WERI-Rb-1 (cell line): ENCODE measurements at regions not wholly inside any gene's neighbourhood (a gene's known extent, or its start where the extent isn't known, plus 50 kb on each side); places are given as distances from the start of the nearest gene placed in this dataset.
"Not testable (repeated sequence)": the region's sequence is repeated elsewhere in the genome, so short reads cannot be mapped to it uniquely, and the experiment has no call there.

Experiments used
- DNase-seq: peaks from one replicate; pipeline ENCODE4 v3.0.0-alpha.2; 2020
- H3K27ac ChIP-seq: fragments of 250-450 bp; sonication (Bioruptor Pico); 2 replicates; pipeline ENCODE4 v1.5.1; 2020; ENCODE audit warnings: mild to moderate bottlenecking, moderate library complexity
- H3K27me3 ChIP-seq: fragments of 250-450 bp; sonication (Bioruptor Pico); 2 replicates; pipeline ENCODE4 v1.5.1; 2021; ENCODE audit warnings: mild to moderate bottlenecking, low read depth, moderate library complexity; ENCODE audit not compliant: insufficient read depth, severe bottlenecking
- H3K36me3 ChIP-seq: fragments of 250-450 bp; sonication (Bioruptor Pico); 2 replicates; pipeline ENCODE4 v1.5.1; 2020; ENCODE audit warnings: mild to moderate bottlenecking, moderate library complexity
- H3K4me3 ChIP-seq: 2 replicates; pipeline ENCODE4 v1.5.1; 2011; ENCODE audit warnings: low read depth, mild to moderate bottlenecking, control low read depth, low read length
- H3K9me3 ChIP-seq: fragments of 250-450 bp; sonication (Bioruptor Pico); 2 replicates; pipeline ENCODE4 v1.5.1; 2021; ENCODE audit warnings: mild to moderate bottlenecking, moderate library complexity; ENCODE audit not compliant: severe bottlenecking
- TF ChIP-seq, protein P1 (sequence below): IDR thresholded peaks from 2 replicates; pipeline ENCODE4 v1.5.1; 2011; ENCODE audit warnings: low read depth, mild to moderate bottlenecking, control low read depth, inconsistent platforms, low read length

DNA sequence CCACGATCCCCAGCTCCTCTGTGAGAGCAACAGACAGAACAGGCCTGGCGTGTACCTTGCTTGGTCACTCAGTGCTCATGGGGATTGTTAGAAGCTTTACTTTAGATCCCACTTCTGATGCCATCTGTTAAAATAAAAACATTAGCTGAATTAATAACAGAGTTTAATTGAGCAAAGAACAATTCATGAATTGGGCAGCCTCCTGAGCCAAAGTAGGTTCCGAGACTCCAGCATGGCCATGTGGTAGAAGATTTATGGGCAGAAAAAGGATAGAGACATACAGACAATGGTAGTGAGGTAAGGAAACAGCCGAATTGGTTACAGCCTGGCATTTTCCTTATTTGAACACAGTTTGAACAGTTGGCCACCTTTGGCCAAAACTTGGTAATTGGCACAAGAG lies 223.9 kb upstream of the TRPC4 start:
- H3K27me3 ChIP-seq: no peaks in the 10 kb centered on the region
- TF ChIP-seq, protein P1, sequence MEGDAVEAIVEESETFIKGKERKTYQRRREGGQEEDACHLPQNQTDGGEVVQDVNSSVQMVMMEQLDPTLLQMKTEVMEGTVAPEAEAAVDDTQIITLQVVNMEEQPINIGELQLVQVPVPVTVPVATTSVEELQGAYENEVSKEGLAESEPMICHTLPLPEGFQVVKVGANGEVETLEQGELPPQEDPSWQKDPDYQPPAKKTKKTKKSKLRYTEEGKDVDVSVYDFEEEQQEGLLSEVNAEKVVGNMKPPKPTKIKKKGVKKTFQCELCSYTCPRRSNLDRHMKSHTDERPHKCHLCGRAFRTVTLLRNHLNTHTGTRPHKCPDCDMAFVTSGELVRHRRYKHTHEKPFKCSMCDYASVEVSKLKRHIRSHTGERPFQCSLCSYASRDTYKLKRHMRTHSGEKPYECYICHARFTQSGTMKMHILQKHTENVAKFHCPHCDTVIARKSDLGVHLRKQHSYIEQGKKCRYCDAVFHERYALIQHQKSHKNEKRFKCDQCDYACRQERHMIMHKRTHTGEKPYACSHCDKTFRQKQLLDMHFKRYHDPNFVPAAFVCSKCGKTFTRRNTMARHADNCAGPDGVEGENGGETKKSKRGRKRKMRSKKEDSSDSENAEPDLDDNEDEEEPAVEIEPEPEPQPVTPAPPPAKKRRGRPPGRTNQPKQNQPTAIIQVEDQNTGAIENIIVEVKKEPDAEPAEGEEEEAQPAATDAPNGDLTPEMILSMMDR: no peak
- H3K4me3 ChIP-seq: no peak overlapping the region
- H3K36me3 ChIP-seq: no peaks in the 10 kb centered on the region
- H3K9me3 ChIP-seq: no peaks in the 10 kb centered on the region
- H3K27ac ChIP-seq: no peak overlapping the region
- DNase-seq: no peak

DNA sequence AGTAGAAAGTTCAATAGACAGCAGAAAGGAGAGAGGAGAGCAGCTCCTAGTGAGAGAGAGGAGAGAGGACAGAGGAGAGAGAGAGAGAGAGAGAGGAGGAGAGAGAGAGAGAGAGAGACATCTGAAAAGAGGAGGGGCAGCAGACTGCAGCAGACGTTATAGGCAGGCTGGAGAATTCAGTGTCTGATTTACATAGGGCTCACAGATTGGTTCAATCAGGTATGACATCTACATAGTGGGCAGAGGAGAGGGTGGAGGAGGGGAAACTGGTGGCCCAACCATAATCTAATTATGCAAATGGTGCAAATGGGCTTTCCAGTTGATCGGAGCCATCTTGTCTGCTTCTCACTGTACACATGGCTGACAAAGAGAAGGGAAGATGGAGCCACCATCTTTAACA lies 221.3 kb upstream of the TRPC4 start:
- no peak overlapping the region for H3K4me3 ChIP-seq
- H3K36me3 ChIP-seq: no peaks in the 10 kb centered on the region
- H3K27ac ChIP-seq: no peak overlapping the region
- TF ChIP-seq, protein P1: no peak
- no peaks in the 10 kb centered on the region for H3K27me3 ChIP-seq
- no peak for DNase-seq
- H3K9me3 ChIP-seq: no peaks in the 10 kb centered on the region

DNA sequence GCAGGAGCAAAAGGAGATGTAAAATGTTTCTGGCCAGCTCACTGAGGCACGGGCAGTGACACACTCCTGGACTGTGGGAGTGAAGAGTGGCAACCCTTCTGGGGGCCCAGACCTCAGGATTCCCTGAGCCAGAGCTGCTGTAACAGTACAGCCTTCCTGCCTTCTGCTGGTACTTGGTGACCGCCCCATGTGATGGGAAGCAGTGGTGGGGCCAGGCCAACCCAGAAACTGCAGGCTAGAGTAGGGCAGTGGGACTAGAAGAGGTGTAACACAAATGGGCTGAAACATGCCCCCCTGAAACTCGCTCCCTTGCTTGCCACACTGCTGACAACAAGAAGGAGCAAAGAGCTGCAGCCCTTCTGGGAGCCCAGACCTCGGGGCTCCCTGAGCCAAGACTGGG lies 217.1 kb upstream of the TRPC4 start:
- Histone ChIP-seq H3K9me3 (no peaks in the 10 kb centered on the region), H3K27me3 (no peaks in the 10 kb centered on the region), H3K36me3 (no peaks in the 10 kb centered on the region), H3K27ac (no peak overlapping the region), H3K4me3 (no peak overlapping the region)
- TF ChIP-seq, protein P1: no peak
- DNase-seq: no peak

DNA sequence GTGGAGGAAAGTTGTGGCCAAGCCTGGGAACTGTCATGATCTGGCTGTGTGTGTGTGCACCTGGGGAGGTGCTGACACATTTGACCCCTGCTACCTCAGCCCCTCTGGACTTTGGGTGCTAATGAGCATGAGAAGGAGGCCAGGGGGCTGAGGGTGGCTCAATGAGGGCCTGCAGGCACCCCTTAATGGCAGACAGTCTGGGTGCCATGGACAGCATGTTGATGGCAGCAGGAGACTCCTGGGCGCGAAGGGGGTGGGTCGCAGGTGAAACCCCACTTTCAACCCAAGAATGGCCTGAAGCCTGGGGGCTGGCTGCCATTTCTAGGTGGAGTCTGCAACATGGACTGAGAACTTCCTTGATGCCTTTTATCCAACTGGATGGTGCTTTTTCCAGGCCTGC lies 216.4 kb upstream of the TRPC4 start:
- no peak for DNase-seq
- no peaks in the 10 kb centered on the region for H3K27me3 ChIP-seq
- no peaks in the 10 kb centered on the region for H3K36me3 ChIP-seq
- TF ChIP-seq, protein P1: no peak
- H3K4me3 ChIP-seq: no peak overlapping the region
- H3K27ac ChIP-seq: no peak overlapping the region
- H3K9me3 ChIP-seq: no peaks in the 10 kb centered on the region

DNA sequence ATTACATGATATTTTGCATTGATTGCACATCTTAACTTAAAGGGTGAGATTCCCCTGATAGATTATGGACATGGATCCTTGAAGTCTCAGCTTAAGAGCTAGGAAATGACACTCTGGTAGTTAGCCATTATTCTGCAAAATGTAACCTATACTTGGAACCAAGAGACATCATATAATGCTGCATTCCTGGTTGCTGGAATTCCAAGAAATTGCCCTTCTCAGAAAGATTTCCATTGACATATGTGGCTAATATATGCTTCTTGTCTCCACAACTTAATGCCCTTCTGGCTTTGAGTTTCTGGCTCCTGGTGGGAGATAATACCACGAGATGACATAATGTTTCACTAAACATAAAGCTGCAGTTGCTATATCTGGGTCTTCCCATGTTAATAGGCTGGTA lies 204.4 kb upstream of the TRPC4 start:
- DNase-seq: no peak
- H3K27ac ChIP-seq: no peak overlapping the region
- H3K36me3 ChIP-seq: no peaks in the 10 kb centered on the region
- TF ChIP-seq, protein P1: no peak
- H3K9me3 ChIP-seq: no peaks in the 10 kb centered on the region
- H3K4me3 ChIP-seq: no peak overlapping the region
- no peaks in the 10 kb centered on the region for H3K27me3 ChIP-seq

DNA sequence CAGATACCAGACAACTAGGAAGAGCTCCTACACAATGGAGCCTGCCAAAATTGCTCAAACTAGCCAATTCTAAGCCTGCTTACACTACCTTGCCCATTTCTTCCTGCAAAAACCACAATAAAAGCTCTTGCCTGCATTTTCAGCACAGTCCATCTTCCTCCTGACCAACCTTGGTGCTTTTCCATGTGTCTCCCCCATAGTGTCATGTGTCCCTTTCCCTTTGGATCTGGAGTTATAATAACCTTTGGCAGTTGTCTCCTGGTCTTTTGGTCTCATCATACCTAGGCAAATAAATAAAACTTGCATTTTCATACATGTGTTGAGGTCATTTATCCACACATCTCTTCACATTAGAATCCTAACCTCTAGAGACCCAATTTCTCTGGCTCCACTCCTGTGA lies 203.1 kb upstream of the TRPC4 start:
- no peak overlapping the region for H3K27ac ChIP-seq
- H3K4me3 ChIP-seq: no peak overlapping the region
- DNase-seq: no peak
- no peaks in the 10 kb centered on the region for H3K9me3 ChIP-seq
- TF ChIP-seq, protein P1: no peak
- no peaks in the 10 kb centered on the region for H3K27me3 ChIP-seq
- H3K36me3 ChIP-seq: no peaks in the 10 kb centered on the region

DNA sequence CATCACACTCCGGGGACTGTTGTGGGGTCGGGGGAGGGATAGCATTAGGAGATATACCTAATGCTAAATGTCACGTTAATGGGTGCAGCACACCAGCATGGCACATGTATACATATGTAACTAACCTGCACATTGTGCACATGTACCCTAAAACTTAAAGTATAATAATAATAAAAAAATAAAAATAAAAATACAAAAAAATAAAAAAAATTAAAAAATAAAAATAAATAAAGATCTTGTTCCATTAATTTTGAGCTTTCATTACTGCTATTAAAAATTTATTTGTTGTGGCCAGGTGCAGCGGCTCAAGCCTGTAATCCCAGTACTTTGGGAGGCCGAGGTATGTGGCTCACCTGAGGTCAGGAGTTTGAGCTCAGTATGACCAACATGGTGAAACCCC lies 201.8 kb upstream of the TRPC4 start:
- H3K4me3 ChIP-seq, H3K27me3 ChIP-seq, H3K27ac ChIP-seq, DNase-seq, H3K9me3 ChIP-seq, H3K36me3 ChIP-seq: not testable (repeated sequence)
